CD8-positive, alpha-beta memory T cell (primary cell): ENCODE measurements at regions not wholly inside any gene's neighbourhood (a gene's known extent, or its start where the extent isn't known, plus 50 kb on each side); places are given as distances from the start of the nearest gene placed in this dataset.

Source experiments
- CTCF ChIA-PET: fragments of 350-600 bp; sonication (Branson Sonifier 250); formaldehyde crosslinking; loops from one replicate; lab custom pipeline; 2021; ENCODE audit warnings: antibody characterized with exemption; lab: Charles Lee
- POLR2A ChIA-PET: fragments of 350-600 bp; sonication (Branson Sonifier 250); formaldehyde crosslinking; loops from one replicate; lab custom pipeline; 2021; ENCODE audit warnings: antibody characterized with exemption; lab: Charles Lee
- DNase-seq, 5 donors: peaks; one replicate each; pipeline versions ENCODE4 v3.0.0 to v3.0.0-alpha.2; 2020 to 2022; ENCODE audit warnings: mixed read lengths in 1 of 5
- H3K27ac ChIP-seq: one replicate; pipeline ENCODE4 v1.7.0; 2013; ENCODE audit warnings: low read depth, mild to moderate bottlenecking, low read length, moderate library complexity
- H3K27me3 ChIP-seq: 2 replicates; pipeline ENCODE4 v1.7.0; 2013; ENCODE audit warnings: low read length, mild to moderate bottlenecking; ENCODE audit not compliant: insufficient read depth, poor library complexity, severe bottlenecking
- H3K36me3 ChIP-seq: 2 replicates; pipeline ENCODE4 v1.7.0; 2013; ENCODE audit warnings: mild to moderate bottlenecking, low read length, moderate library complexity; ENCODE audit not compliant: insufficient read depth
- H3K4me1 ChIP-seq: 2 replicates; pipeline ENCODE4 v1.7.0; 2013; ENCODE audit warnings: mild to moderate bottlenecking, low read length, moderate library complexity; ENCODE audit not compliant: insufficient read depth
- H3K4me3 ChIP-seq: 2 replicates; pipeline ENCODE4 v1.7.0; 2013; ENCODE audit warnings: mild to moderate bottlenecking, low read length
- H3K9me3 ChIP-seq: 2 replicates; pipeline ENCODE4 v1.7.0; 2013; ENCODE audit warnings: mild to moderate bottlenecking, low read length
- H3K27ac Mint-ChIP-seq, 8 donors: one replicate each; pipeline ENCODE4 v1.8.0; 2020 to 2021; ENCODE audit warnings: mixed read lengths in 8 of 8, mild to moderate bottlenecking in 6 of 8, inconsistent platforms in 3 of 8, moderate library complexity in 3 of 8
- H3K27me3 Mint-ChIP-seq, 2 donors: one replicate each; pipeline ENCODE4 v1.8.0; 2020 to 2021; ENCODE audit warnings: mixed read lengths in 2 of 2, mild to moderate bottlenecking in 1 of 2, moderate library complexity in 1 of 2
- H3K36me3 Mint-ChIP-seq, 3 donors: one replicate each; pipeline ENCODE4 v1.8.0; 2020 to 2021; ENCODE audit warnings: mixed read lengths in 3 of 3, inconsistent platforms in 1 of 3, mild to moderate bottlenecking in 1 of 3
- H3K4me1 Mint-ChIP-seq, 3 donors: one replicate each; pipeline ENCODE4 v1.8.0; 2020 to 2021; ENCODE audit warnings: mixed read lengths in 3 of 3, inconsistent platforms in 1 of 3, mild to moderate bottlenecking in 1 of 3
- H3K4me3 Mint-ChIP-seq, 7 donors: one replicate each; pipeline ENCODE4 v1.8.0; 2020 to 2021; ENCODE audit warnings: mixed read lengths in 7 of 7, mild to moderate bottlenecking in 6 of 7, moderate library complexity in 4 of 7, inconsistent platforms in 2 of 7
- H3K9me3 Mint-ChIP-seq, 5 donors: one replicate each; pipeline ENCODE4 v1.8.0; 2020 to 2022; ENCODE audit warnings: mixed read lengths in 5 of 5, mild to moderate bottlenecking in 3 of 5, moderate library complexity in 2 of 5, inconsistent platforms in 1 of 5

GRCh38 chr13:89803839-89804238 lies 1543.6 kb upstream of the MIR17HG start:
- Mint-ChIP-seq H3K4me1 (no peaks in the 10 kb centered on the region), H3K4me3 (no peak overlapping the region), H3K27ac (no peak overlapping the region), H3K9me3 (peaks cover 5 to 26% (median 8%) of the 10 kb centered on the region in 5 donors), H3K36me3 (no peaks in the 10 kb centered on the region), H3K27me3 (no peaks in the 10 kb centered on the region)
- Histone ChIP-seq H3K27ac (no peak overlapping the region), H3K27me3 (no peaks in the 10 kb centered on the region), H3K4me3 (no peak overlapping the region), H3K4me1 (no peaks in the 10 kb centered on the region), H3K9me3 (no peaks in the 10 kb centered on the region), H3K36me3 (no peaks in the 10 kb centered on the region)
- ChIA-PET CTCF (no interaction called here), POLR2A (no interaction called here)
- DNase-seq = no peak

DNA sequence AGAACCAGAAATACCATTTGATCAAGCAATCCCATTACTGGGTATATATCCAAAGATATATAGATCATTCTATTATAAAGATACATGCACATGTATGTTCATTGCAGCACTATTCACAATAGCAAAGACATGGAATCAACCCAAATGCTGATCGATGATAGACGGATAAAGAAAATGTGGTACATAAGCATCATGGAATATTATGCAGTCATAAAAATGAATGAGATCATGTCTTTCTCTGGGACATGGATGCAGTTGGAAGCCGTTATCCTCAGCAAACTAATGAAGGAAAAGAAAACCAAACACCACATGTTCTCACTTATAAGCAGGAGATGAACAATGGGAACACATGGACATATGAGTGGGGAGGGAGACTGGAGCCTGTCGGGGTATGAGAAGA lies 1540.9 kb upstream of the MIR17HG start:
- Histone ChIP-seq H3K4me3 (no peak overlapping the region), H3K4me1 (no peaks in the 10 kb centered on the region), H3K36me3 (no peaks in the 10 kb centered on the region), H3K27me3 (no peaks in the 10 kb centered on the region), H3K27ac (no peak overlapping the region), H3K9me3 (no peaks in the 10 kb centered on the region)
- no peak for DNase-seq
- Mint-ChIP-seq H3K27me3 (no peaks in the 10 kb centered on the region), H3K9me3 (peaks cover 2 to 30% (median 4%) of the 10 kb centered on the region in 5 donors), H3K36me3 (no peaks in the 10 kb centered on the region), H3K4me3 (no peak overlapping the region), H3K4me1 (no peaks in the 10 kb centered on the region), H3K27ac (no peak overlapping the region)
- ChIA-PET CTCF (no interaction called here), POLR2A (no interaction called here)

GRCh38 chr13:89812856-89813255 lies 1534.6 kb upstream of the MIR17HG start:
- no peaks in the 10 kb centered on the region for H3K36me3 Mint-ChIP-seq
- H3K4me3 Mint-ChIP-seq = no peak overlapping the region
- DNase-seq = no peak
- Histone ChIP-seq H3K4me3 (no peak overlapping the region), H3K9me3 (no peaks in the 10 kb centered on the region), H3K36me3 (no peaks in the 10 kb centered on the region), H3K4me1 (no peaks in the 10 kb centered on the region), H3K27me3 (no peaks in the 10 kb centered on the region), H3K27ac (no peak overlapping the region)
- H3K27me3 Mint-ChIP-seq = no peaks in the 10 kb centered on the region
- H3K27ac Mint-ChIP-seq = no peak overlapping the region
- CTCF ChIA-PET = no interaction called here
- H3K4me1 Mint-ChIP-seq = no peaks in the 10 kb centered on the region
- peaks cover 0 to 41% (median 8%) of the 10 kb centered on the region in 5 donors for H3K9me3 Mint-ChIP-seq
- POLR2A ChIA-PET = no interaction called here

DNA sequence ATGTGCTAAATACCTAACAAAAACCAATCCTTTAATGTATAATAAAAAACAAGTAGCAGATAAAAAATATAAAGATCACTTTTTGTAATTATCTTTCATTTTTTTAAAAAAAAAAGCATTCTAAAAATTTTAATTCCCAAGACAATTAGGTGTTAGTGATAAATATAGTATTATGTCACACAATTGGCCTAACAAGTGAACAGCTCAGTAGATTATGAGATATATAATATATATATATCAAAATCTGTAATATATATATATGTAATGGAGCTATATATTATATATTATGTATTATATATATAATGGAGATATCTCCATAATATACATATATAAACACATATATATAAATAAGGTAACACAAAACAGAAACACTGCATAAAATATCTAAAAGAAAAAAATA lies 1531.1 kb upstream of the MIR17HG start:
- no peak overlapping the region for H3K27ac Mint-ChIP-seq
- H3K4me1 Mint-ChIP-seq = no peaks in the 10 kb centered on the region
- H3K9me3 Mint-ChIP-seq = peaks cover 0 to 33% (median 10%) of the 10 kb centered on the region in 5 donors
- Histone ChIP-seq H3K9me3 (no peaks in the 10 kb centered on the region), H3K27ac (no peak overlapping the region), H3K4me3 (no peak overlapping the region), H3K4me1 (no peaks in the 10 kb centered on the region), H3K36me3 (no peaks in the 10 kb centered on the region), H3K27me3 (no peaks in the 10 kb centered on the region)
- H3K4me3 Mint-ChIP-seq = no peak overlapping the region
- POLR2A ChIA-PET = no interaction called here
- no peaks in the 10 kb centered on the region for H3K36me3 Mint-ChIP-seq
- no peak for DNase-seq
- H3K27me3 Mint-ChIP-seq = no peaks in the 10 kb centered on the region
- CTCF ChIA-PET = no interaction called here

DNA sequence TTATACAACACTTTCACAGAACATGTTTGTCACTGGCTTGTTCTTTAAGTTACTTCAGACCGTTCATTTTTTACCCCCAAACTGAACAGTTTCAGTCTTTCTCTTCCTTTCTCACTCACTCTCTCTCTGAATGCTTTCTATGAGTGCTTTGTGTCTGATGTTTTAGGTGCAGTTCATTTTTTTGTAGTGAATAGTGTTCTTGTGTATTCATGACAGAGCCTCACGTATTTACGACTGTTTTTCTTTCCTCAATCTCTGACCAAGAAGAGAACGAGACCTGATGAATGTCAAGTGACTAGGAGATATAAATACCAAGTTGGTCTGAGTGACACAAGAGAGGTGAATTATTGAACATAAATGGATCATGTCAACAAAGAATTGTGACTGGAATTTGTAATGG lies 1525.0 kb upstream of the MIR17HG start:
- Mint-ChIP-seq H3K4me1 (no peaks in the 10 kb centered on the region), H3K9me3 (peaks cover 1 to 16% (median 7%) of the 10 kb centered on the region in 5 donors), H3K27me3 (no peaks in the 10 kb centered on the region), H3K4me3 (no peak overlapping the region), H3K36me3 (no peaks in the 10 kb centered on the region), H3K27ac (no peak overlapping the region)
- Histone ChIP-seq H3K9me3 (peaks cover 4% of the 10 kb centered on the region), H3K4me3 (no peak overlapping the region), H3K27me3 (no peaks in the 10 kb centered on the region), H3K36me3 (no peaks in the 10 kb centered on the region), H3K4me1 (no peaks in the 10 kb centered on the region), H3K27ac (no peak overlapping the region)
- CTCF ChIA-PET = no interaction called here
- no peak for DNase-seq
- POLR2A ChIA-PET = no interaction called here

- H3K4me1 Mint-ChIP-seq = no peaks in the 10 kb centered on the region
- ChIA-PET POLR2A (no interaction called here), CTCF (no interaction called here)
- H3K27me3 Mint-ChIP-seq = no peaks in the 10 kb centered on the region
- H3K4me3 Mint-ChIP-seq = no peak overlapping the region
- DNase-seq = no peak
- no peaks in the 10 kb centered on the region for H3K36me3 Mint-ChIP-seq
- no peak overlapping the region for H3K27ac ChIP-seq
- no peaks in the 10 kb centered on the region for H3K27me3 ChIP-seq
- H3K4me1 ChIP-seq = no peaks in the 10 kb centered on the region
- peaks cover 0 to 17% (median 3%) of the 10 kb centered on the region in 5 donors for H3K9me3 Mint-ChIP-seq
- no peak overlapping the region for H3K27ac Mint-ChIP-seq
- no peak overlapping the region for H3K4me3 ChIP-seq
- no peaks in the 10 kb centered on the region for H3K36me3 ChIP-seq
- H3K9me3 ChIP-seq = no peaks in the 10 kb centered on the region
Measured at GRCh38 chr13:89827552-89827951, 1519.9 kb upstream of the MIR17HG start.

DNA sequence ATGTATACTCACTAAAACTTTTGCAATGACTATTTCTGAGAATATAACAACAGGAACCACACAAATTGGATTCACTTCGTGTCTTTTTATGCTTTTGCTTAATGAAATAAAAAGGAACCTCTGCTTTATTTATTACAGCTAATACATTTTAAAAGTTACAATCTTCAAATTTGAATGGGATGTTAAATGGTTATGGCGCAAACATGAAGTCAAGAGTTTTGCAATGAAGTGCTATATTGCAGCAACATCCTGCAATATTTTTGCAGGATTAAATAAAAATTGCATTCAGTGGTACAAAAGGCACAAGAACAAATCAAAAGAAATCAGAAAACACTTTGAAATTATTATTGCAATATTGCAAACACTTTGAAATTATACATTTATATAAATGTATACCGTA lies 1519.0 kb upstream of the MIR17HG start:
- DNase-seq = no peak
- Histone ChIP-seq H3K27ac (no peak overlapping the region), H3K36me3 (no peaks in the 10 kb centered on the region), H3K27me3 (no peaks in the 10 kb centered on the region), H3K9me3 (no peaks in the 10 kb centered on the region), H3K4me1 (no peaks in the 10 kb centered on the region), H3K4me3 (no peak overlapping the region)
- Mint-ChIP-seq H3K36me3 (no peaks in the 10 kb centered on the region), H3K27ac (no peak overlapping the region), H3K4me1 (no peaks in the 10 kb centered on the region), H3K4me3 (no peak overlapping the region), H3K27me3 (no peaks in the 10 kb centered on the region), H3K9me3 (peaks cover 0 to 24% (median 3%) of the 10 kb centered on the region in 5 donors)
- ChIA-PET POLR2A (no interaction called here), CTCF (no interaction called here)

DNA sequence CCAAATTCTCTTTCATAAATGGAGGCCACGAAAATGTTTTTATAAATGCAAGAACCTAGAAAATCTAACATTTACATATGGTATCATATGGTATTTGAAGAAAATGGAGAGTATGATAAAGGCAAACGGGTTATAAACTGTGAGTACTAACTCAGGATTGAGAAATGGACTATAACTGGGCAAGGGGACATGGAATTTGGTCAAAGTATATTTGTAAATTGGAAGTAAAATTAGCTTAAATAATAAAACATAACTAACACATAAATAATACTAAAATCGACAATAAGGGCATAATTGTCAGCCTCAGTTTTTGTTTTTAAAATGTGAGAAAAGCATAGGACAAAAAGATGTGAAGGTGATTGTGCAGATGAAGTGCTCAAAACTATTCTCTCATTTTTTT lies 1516.3 kb upstream of the MIR17HG start:
- Mint-ChIP-seq H3K36me3 (no peaks in the 10 kb centered on the region), H3K9me3 (peaks cover 0 to 30% (median under 1%) of the 10 kb centered on the region in 5 donors), H3K27ac (no peak overlapping the region), H3K4me1 (no peaks in the 10 kb centered on the region), H3K4me3 (no peak overlapping the region), H3K27me3 (no peaks in the 10 kb centered on the region)
- no peak for DNase-seq
- Histone ChIP-seq H3K9me3 (no peaks in the 10 kb centered on the region), H3K27me3 (no peaks in the 10 kb centered on the region), H3K4me3 (no peak overlapping the region), H3K4me1 (no peaks in the 10 kb centered on the region), H3K27ac (no peak overlapping the region), H3K36me3 (no peaks in the 10 kb centered on the region)
- ChIA-PET POLR2A (no interaction called here), CTCF (no interaction called here)

DNA sequence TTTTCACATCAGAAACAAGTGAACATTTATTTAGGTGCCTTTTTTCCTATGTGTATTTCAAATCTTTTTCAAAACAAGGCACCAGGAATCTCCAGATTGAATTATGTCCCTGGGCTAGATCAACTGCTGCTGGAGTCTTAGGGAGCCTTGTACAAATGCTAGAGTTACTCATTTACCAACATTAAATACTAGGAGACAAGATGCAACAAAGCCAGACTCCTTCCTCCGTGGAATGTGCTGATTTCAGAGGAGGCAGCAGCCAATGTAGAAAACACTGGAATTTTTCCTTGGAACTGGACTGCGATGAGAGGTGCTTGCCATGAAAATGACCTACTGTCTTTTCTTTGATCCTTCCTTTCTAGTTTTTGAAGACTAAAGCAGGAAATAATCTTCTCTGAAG lies 1514.7 kb upstream of the MIR17HG start:
- CTCF ChIA-PET = no interaction called here

More for the DNA sequence above, 1514.7 kb upstream of the MIR17HG start:
- Mint-ChIP-seq H3K4me1 (no peaks in the 10 kb centered on the region), H3K27me3 (no peaks in the 10 kb centered on the region), H3K4me3 (no peak overlapping the region), H3K36me3 (no peaks in the 10 kb centered on the region), H3K27ac (no peak overlapping the region), H3K9me3 (peaks cover 0 to 44% (median 7%) of the 10 kb centered on the region in 5 donors)
- Histone ChIP-seq H3K27ac (no peak overlapping the region), H3K9me3 (no peaks in the 10 kb centered on the region), H3K27me3 (no peaks in the 10 kb centered on the region), H3K36me3 (no peaks in the 10 kb centered on the region), H3K4me3 (no peak overlapping the region), H3K4me1 (no peaks in the 10 kb centered on the region)
- no peak for DNase-seq
- POLR2A ChIA-PET = no interaction called here
